NB4 (cell line): ENCODE measurements at regions not wholly inside any gene's neighbourhood (a gene's known extent, or its start where the extent isn't known, plus 50 kb on each side); places are given as distances from the start of the nearest gene placed in this dataset.

Experiments
- CTCF ChIP-seq: IDR thresholded peaks from one replicate; pipeline ENCODE4 v1.5.1; 2012; ENCODE audit warnings: low read depth, low read length
- MAX ChIP-seq: IDR thresholded peaks from 2 replicates; pipeline ENCODE4 v1.6.1; 2011; ENCODE audit warnings: low read depth, low read length
- POLR2A ChIP-seq: IDR thresholded peaks from 2 replicates; pipeline ENCODE4 v1.6.1; 2011; ENCODE audit warnings: mild to moderate bottlenecking; ENCODE audit not compliant: insufficient read length; ENCODE audit errors: extremely low read depth

- TF ChIP-seq CTCF (no peak), POLR2A (no peak), MAX (no peak)
Measured at GRCh38 chr1:199305053-199305452, 666.2 kb downstream of the PTPRC start.
